ENCODE measurements at regions not wholly inside any gene's neighbourhood (a gene's known extent, or its start where the extent isn't known, plus 50 kb on each side); places are given as distances from the start of the nearest gene placed in this dataset.

- TF ChIP-seq, protein P1, sequence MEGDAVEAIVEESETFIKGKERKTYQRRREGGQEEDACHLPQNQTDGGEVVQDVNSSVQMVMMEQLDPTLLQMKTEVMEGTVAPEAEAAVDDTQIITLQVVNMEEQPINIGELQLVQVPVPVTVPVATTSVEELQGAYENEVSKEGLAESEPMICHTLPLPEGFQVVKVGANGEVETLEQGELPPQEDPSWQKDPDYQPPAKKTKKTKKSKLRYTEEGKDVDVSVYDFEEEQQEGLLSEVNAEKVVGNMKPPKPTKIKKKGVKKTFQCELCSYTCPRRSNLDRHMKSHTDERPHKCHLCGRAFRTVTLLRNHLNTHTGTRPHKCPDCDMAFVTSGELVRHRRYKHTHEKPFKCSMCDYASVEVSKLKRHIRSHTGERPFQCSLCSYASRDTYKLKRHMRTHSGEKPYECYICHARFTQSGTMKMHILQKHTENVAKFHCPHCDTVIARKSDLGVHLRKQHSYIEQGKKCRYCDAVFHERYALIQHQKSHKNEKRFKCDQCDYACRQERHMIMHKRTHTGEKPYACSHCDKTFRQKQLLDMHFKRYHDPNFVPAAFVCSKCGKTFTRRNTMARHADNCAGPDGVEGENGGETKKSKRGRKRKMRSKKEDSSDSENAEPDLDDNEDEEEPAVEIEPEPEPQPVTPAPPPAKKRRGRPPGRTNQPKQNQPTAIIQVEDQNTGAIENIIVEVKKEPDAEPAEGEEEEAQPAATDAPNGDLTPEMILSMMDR (IDR thresholded peaks at IDR 0.05; ENCODE audit: insufficient read depth, low read length, poor library complexity, severe bottlenecking), result no peak
- TF ChIP-seq EZH2phosphoT487 (conservative IDR thresholded peaks at IDR 0.05; ENCODE audit: low read length), result no peak
These were observed 939.0 kb downstream of the BRD1 start for GRCh38 chr22:48888466-48889208.
